HTR-8/SVneo (cell line): ENCODE measurements at regions not wholly inside any gene's neighbourhood (a gene's known extent, or its start where the extent isn't known, plus 50 kb on each side); places are given as distances from the start of the nearest gene placed in this dataset.
A peak's percentile ranks its signal among the peaks of the same experiment; 100 is the strongest.

Source experiments
- DNase-seq: peaks from one replicate; pipeline ENCODE4 v3.0.0; 2011; ENCODE audit warnings: low spot score, mixed read lengths; ENCODE audit not compliant: insufficient read length
- FAIRE-seq: peaks from 2 replicates; lab custom pipeline; 2011; peaks lifted over from hg19 to GRCh38; lab: Jason Lieb, UNC

- DNase-seq (no peak), FAIRE-seq (no peak)
Observed at GRCh38 chr1:104878203-104878909, 1128.7 kb downstream of the AMY1C start.

- no peak for DNase-seq
- FAIRE-seq: no peak
Observed at GRCh38 chr1:104884939-104885338, 1135.2 kb downstream of the AMY1C start.

GRCh38 chr1:104905322-104905721, 1155.6 kb downstream of the AMY1C start:
- DNase-seq (no peak), FAIRE-seq (no peak)

DNA sequence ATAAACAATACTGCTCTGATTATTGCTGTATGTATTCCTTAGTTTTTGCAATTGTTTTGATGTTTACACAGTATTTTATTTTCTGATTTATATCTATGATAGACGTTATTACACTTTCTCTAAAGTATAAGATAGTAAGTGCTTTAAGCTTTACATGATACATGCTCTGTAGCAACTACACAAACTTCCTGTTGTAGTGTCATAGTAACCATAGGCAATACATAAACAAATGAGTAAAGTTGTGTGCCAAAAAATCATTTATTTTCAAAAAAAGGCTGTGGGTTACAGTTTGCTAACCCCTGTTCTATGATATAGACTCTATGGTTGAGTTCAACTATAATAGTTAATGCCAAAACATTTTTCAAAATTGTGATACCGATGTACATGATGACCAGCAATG, 1156.4 kb downstream of the AMY1C start:
- DNase-seq (no peak), FAIRE-seq (no peak)

DNA sequence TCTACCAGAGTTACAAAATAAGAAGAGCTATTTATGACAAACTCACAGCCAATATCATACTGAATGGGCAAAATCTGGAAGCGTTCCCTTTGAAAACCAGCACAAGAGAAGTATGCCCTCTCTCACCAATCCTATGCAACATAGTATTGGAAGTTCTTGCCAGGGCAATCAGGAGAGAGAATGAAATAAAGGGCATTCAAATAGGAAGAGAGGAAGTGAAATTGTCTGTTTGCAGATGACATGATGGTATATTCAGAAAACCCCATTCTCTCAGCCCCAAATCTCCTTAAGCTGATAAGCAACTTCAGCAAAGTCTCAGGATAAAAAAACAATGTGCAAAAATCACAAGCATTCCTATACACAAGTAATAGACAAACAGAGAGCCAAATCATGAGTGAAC, 1169.5 kb downstream of the AMY1C start:
- no peak for DNase-seq
- no peak for FAIRE-seq

GRCh38 chr1:104921525-104921924, 1171.8 kb downstream of the AMY1C start:
- FAIRE-seq (no peak), DNase-seq (peak; percentile 4)

GRCh38 chr1:104923075-104923474, 1173.4 kb downstream of the AMY1C start:
- no peak for DNase-seq
- no peak for FAIRE-seq

DNA sequence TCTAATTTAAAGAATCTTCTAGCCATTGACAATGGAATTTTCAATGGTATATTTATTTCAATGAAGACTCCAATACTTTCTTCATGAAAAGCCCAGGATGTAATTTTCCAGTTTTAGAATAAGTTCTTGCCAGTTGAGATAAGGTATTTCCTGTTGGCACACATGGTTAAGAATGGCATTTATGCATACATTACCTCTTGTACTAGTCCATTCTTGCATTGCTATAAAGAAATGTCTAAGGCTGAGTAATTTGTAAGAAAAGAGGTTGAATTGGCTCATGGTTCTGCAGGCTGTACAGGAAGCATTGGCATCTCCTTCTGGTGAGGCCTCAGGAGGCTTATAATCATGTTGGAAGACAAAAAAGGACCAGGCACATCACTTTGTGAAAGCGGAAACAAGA, 1179.6 kb downstream of the AMY1C start:
- DNase-seq: no peak
- no peak for FAIRE-seq

- no peak for DNase-seq
- no peak for FAIRE-seq
Observed at GRCh38 chr1:104932030-104932915, 1182.6 kb downstream of the AMY1C start.

GRCh38 chr1:104932949-104933679, 1183.4 kb downstream of the AMY1C start:
- DNase-seq: no peak
- no peak for FAIRE-seq

DNA sequence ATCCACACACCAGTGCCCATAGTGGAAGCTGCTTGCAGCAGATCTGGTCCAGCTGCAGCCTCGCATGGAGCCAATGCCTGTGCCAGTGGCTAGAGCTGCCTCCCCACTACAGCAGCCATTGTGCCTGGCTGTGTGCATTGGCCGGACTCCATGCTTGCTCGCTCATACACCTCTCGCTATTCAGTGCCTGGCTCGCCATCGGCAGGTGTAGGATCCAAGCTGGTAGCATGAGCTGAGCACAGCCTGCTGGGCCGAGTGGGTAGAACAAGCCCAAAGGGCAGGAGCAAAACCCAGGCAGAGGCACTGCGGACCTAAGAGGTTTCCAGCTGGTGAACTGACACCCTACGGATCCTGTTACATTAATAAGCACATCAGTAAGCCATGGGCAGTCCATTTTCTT, 1184.1 kb downstream of the AMY1C start:
- no peak for DNase-seq
- FAIRE-seq: no peak

GRCh38 chr1:104945406-104945805, 1195.7 kb downstream of the AMY1C start:
- DNase-seq (no peak), FAIRE-seq (no peak)

DNA sequence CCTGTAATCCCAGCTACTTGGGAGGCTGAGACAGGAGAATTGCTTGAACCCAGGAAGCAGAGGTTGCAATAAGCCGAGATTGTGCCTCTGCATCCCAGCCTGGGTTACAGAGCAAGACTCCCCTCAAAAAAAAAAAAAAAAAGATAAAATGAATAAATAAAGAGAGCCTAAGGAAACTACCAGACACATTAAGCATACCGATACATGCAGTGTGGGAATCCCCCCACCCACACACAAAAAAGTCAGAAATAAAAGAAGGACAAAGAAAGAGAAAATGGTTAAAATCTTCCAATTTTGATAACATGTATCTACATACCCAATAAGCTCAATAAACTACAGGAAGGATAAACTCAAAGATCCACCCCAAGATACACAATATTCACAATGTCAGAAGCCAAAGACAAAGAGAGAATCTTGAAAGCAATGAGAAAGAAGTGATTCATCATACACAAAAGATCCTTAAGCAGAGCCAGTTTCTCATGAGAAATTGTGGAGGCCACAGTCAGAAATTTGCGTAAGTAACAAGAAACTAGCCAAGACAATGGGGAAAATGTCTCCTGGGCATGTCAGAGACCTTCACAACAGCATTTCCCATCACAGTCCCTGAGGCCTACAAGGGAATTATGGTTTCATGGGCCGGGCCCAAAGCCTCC, 1197.0 kb downstream of the AMY1C start:
- DNase-seq: no peak
- FAIRE-seq: no peak

DNA sequence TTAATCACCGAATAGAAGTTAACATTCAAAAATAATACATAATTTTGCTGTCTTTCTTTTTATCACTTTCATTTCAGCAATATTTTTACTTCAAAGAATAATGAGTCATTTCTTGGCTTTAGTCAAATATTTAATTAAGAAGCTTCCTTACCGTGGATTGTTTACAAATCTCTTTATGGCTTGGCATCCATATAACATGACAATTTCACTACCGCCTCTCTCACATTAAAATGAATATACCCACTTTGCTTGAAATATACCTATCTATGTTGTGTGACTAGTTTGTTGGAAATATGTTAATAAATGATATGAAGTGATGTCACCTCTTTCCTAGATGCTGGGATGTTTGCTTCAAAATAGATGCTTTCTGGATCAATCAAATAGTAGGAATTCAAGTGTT, 1203.9 kb downstream of the AMY1C start:
- no peak for FAIRE-seq
- DNase-seq: no peak

DNA sequence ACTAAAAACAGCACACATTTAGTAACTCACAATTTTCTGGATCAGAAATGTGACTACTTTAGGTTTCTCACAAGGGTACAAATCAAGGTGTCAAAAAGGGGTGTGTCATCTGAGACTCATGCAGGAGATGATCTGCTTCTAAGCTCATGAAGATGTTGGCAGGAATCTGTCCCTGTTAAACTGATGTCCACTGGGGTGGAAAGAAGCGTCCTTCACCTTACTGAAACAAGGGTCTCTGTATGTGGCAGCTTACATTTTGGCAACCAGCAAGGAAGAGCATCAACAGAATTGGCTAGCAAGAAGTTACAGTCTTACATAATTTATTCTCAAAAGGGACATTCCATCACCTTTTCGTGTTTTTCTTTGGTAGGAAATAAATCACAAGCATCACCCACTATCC, 1223.8 kb downstream of the AMY1C start:
- DNase-seq (no peak), FAIRE-seq (no peak)

GRCh38 chr1:104979651-104980050, 1230.0 kb downstream of the AMY1C start:
- FAIRE-seq (no peak), DNase-seq (no peak)

- FAIRE-seq (no peak), DNase-seq (no peak)
Observed at GRCh38 chr1:104987210-104987609, 1237.5 kb downstream of the AMY1C start.

GRCh38 chr1:104989012-104989411, 1239.3 kb downstream of the AMY1C start:
- DNase-seq: no peak
- no peak for FAIRE-seq

- no peak for DNase-seq
Observed at GRCh38 chr1:104991702-104992101, 1242.0 kb downstream of the AMY1C start.

GRCh38 chr1:105000793-105001192, 1251.1 kb downstream of the AMY1C start:
- DNase-seq (no peak), FAIRE-seq (no peak)

More at GRCh38 chr1:104991702-104992101, 1242.0 kb downstream of the AMY1C start:
- FAIRE-seq: no peak
